Endothelial cell of umbilical vein (primary cell): ENCODE measurements at regions not wholly inside any gene's neighbourhood (a gene's known extent, or its start where the extent isn't known, plus 50 kb on each side); places are given as distances from the start of the nearest gene placed in this dataset.

Source experiments
- BruUV-seq: library from RNA; stranded (reverse); fragments of 400-500 nt; replicated peaks from 2 replicates; lab custom pipeline; 2021; lab: Mats Ljungman, UMichigan
- CTCF ChIA-PET: fragments of 300-600, 350-600 bp; sonication (Branson Sonifier 250); formaldehyde crosslinking; loops from one replicate; lab custom pipeline; 2021; ENCODE audit warnings: antibody characterized with exemption, inconsistent platforms; lab: Charles Lee
- POLR2A ChIA-PET: fragments of 300-600, 350-600 bp; sonication (Branson Sonifier 250); formaldehyde crosslinking; loops from one replicate; lab custom pipeline; 2021; ENCODE audit warnings: antibody characterized with exemption, inconsistent platforms; lab: Charles Lee
- DNase-seq: peaks from one replicate; pipeline ENCODE4 v3.0.0-alpha.2; 2011; ENCODE audit warnings: low read depth, low spot score
- FAIRE-seq: peaks from 2 replicates; lab custom pipeline; 2011; peaks lifted over from hg19 to GRCh38; lab: Jason Lieb, UNC
- H2AFZ ChIP-seq: 2 replicates; pipeline ENCODE4 v1.6.0; 2012; ENCODE audit warnings: low read depth, low read length, control low read depth, inconsistent platforms
- H3K27ac ChIP-seq: 2 replicates; pipeline ENCODE4 v1.5.1; 2011; ENCODE audit warnings: low read depth, mild to moderate bottlenecking, control low read depth, low read length, moderate library complexity; ENCODE audit not compliant: insufficient read depth
- H3K27me3 ChIP-seq, 2 experiments: 2 replicates each; pipeline versions ENCODE4 v1.6.0 to v1.6.1; 2011; ENCODE audit warnings: low read length in 2 of 2, mixed read lengths in 1 of 2; ENCODE audit not compliant: control insufficient read depth in 2 of 2, insufficient read depth in 2 of 2
- H3K36me3 ChIP-seq, 2 experiments: 2 replicates in 1 of 2; 3 replicates in 1 of 2; pipeline ENCODE4 v1.5.1; 2011; ENCODE audit warnings: low read length in 2 of 2, mild to moderate bottlenecking in 1 of 2, moderate library complexity in 1 of 2; ENCODE audit not compliant: control insufficient read depth in 2 of 2, insufficient read depth in 2 of 2; ENCODE audit errors: extremely low read depth in 1 of 2
- H3K4me1 ChIP-seq: 3 replicates; pipeline ENCODE4 v1.5.1; 2011; ENCODE audit warnings: mild to moderate bottlenecking, low read length; ENCODE audit not compliant: control insufficient read depth, insufficient read depth; ENCODE audit errors: extremely low read depth
- H3K4me2 ChIP-seq: 2 replicates; pipeline ENCODE4 v1.6.1; 2011; ENCODE audit warnings: low read length, control low read depth, mixed read lengths; ENCODE audit not compliant: insufficient read depth
- H3K4me3 ChIP-seq, 3 experiments: fragments of 200-600 bp in 1 of 3; sonication (generic), shearing (Covaris generic) in 1 of 3; replicated peaks in 1 of 3; 2 replicates each; pipeline ENCODE4 v1.5.1; 2011 to 2016; ENCODE audit warnings: control low read depth in 3 of 3, low read length in 3 of 3, mild to moderate bottlenecking in 2 of 3, inconsistent platforms in 1 of 3, low read depth in 1 of 3, moderate library complexity in 1 of 3; ENCODE audit not compliant: insufficient read depth in 1 of 3
- H3K79me2 ChIP-seq: 2 replicates; pipeline ENCODE4 v1.6.0; 2012; ENCODE audit warnings: low read length, inconsistent platforms; ENCODE audit not compliant: control insufficient read depth, insufficient read depth
- H3K9ac ChIP-seq: replicated peaks from 2 replicates; pipeline ENCODE3; 2011; ENCODE audit warnings: low read length, control low read depth; ENCODE audit not compliant: insufficient read depth; ENCODE audit errors: extremely low read depth
- H3K9me1 ChIP-seq: replicated peaks from 3 replicates; pipeline ENCODE4 v1.6.0; 2011; ENCODE audit warnings: mild to moderate bottlenecking, low read length; ENCODE audit not compliant: control insufficient read depth, insufficient read depth; ENCODE audit errors: extremely low read depth
- H3K9me3 ChIP-seq: replicated peaks from 2 replicates; pipeline ENCODE4 v1.5.1; 2012; ENCODE audit warnings: low read length, inconsistent platforms; ENCODE audit not compliant: control insufficient read depth, insufficient read depth
- H4K20me1 ChIP-seq: replicated peaks from 2 replicates; pipeline ENCODE3; 2011; ENCODE audit warnings: mild to moderate bottlenecking, low read length; ENCODE audit not compliant: control insufficient read depth, insufficient read depth; ENCODE audit errors: extremely low read depth
- CTCF ChIP-seq, 2 donors: IDR thresholded peaks; 1 replicate in 1 of 2; 2 replicates in 1 of 2; pipeline ENCODE4 v1.5.1; 2011; ENCODE audit warnings: low read length in 2 of 2, mild to moderate bottlenecking in 2 of 2, moderate library complexity in 2 of 2, control low read depth in 1 of 2, inconsistent platforms in 1 of 2, low read depth in 1 of 2; ENCODE audit not compliant: insufficient read depth in 1 of 2; ENCODE audit errors: extremely low read depth in 1 of 2
- EZH2 ChIP-seq: IDR thresholded peaks from 2 replicates; pipeline ENCODE4 v1.6.1; 2012; ENCODE audit warnings: borderline replicate concordance, low read depth, mild to moderate bottlenecking, moderate library complexity, low read length, inconsistent platforms; ENCODE audit not compliant: severe bottlenecking
- FOS ChIP-seq: IDR thresholded peaks from 2 replicates; pipeline ENCODE4 v1.6.1; 2011; ENCODE audit warnings: mild to moderate bottlenecking, low read length, moderate library complexity, borderline replicate concordance; ENCODE audit not compliant: insufficient read depth
- GATA2 ChIP-seq: IDR thresholded peaks from 2 replicates; pipeline ENCODE4 v1.7.0; 2011; ENCODE audit warnings: low read depth, mild to moderate bottlenecking, moderate library complexity, mixed read lengths, low read length; ENCODE audit not compliant: insufficient read length, insufficient read depth
- JUN ChIP-seq: IDR thresholded peaks from 2 replicates; pipeline ENCODE4 v1.6.1; 2011; ENCODE audit warnings: borderline replicate concordance, low read depth; ENCODE audit not compliant: insufficient read length, insufficient read depth
- MAX ChIP-seq: IDR thresholded peaks from 2 replicates; pipeline ENCODE4 v1.6.1; 2011; ENCODE audit not compliant: insufficient read depth, insufficient read length
- MYC ChIP-seq: IDR thresholded peaks from one replicate; pipeline ENCODE4 v1.6.1; 2011; ENCODE audit warnings: mild to moderate bottlenecking, low read depth, low read length
- POLR2A ChIP-seq: IDR thresholded peaks from 2 replicates; pipeline ENCODE4 v1.6.1; 2012; ENCODE audit warnings: low read depth, mild to moderate bottlenecking, control low read depth, low read length
- POLR2AphosphoS5 ChIP-seq: IDR thresholded peaks from 2 replicates; pipeline ENCODE4 v1.6.1; 2012; ENCODE audit warnings: low read depth, mild to moderate bottlenecking, control low read depth, low read length, moderate library complexity; ENCODE audit not compliant: insufficient read depth
- dilution Hi-C: fragments of 300-500 bp; cut with MboI; formaldehyde crosslinking; loops from one replicate; pipeline ENCODE4 v1.15.0; 2019; ENCODE audit warnings: low sequenced_read_pairs; ENCODE audit not compliant: extremely low pct_ligation_motif_present
- intact Hi-C: fragments of 100-400 bp; cut with micrococcal nuclease; formaldehyde crosslinking; loops from one replicate; pipeline ENCODE4 v1.10.0; 2022

GRCh38 chr11:15641271-15642045 lies 526.7 kb downstream of the INSC start:
- Histone ChIP-seq H3K9ac (no peak overlapping the region), H3K36me3 (no peaks in the 10 kb centered on the region), H3K79me2 (no peaks in the 10 kb centered on the region), H3K4me2 (no peak overlapping the region), H3K4me3 (no peak overlapping the region), H3K27ac (no peak overlapping the region), H3K4me1 (no peaks in the 10 kb centered on the region), H3K9me1 (no peaks in the 10 kb centered on the region), H2AFZ (no peak overlapping the region), H4K20me1 (no peaks in the 10 kb centered on the region), H3K27me3 (no peaks in the 10 kb centered on the region), H3K9me3 (no peaks in the 10 kb centered on the region)
- DNase-seq (no peak), FAIRE-seq (no peak)
- BruUV-seq: no TSS peak
- TF ChIP-seq MYC (no peak), FOS (no peak), GATA2 (no peak), CTCF (IDR thresholded peaks at IDR 0.05; ENCODE audit: extremely low read depth in 1 of 2, insufficient read depth in 1 of 2, low read depth in 1 of 2, low read length in 2 of 2) (no peak), EZH2 (no peak), MAX (no peak), JUN (no peak), POLR2AphosphoS5 (no peak), POLR2A (no peak)
- intact Hi-C loops (no loop called here), dilution Hi-C loops (no loop called here)
- ChIA-PET POLR2A (no interaction called here), CTCF (interaction anchor here (1.0 kb wide), 1 partner anchor 8 kb away, joined by 4 read pairs; no protein-coding TSS in a partner anchor)
